ENCODE measurements at regions not wholly inside any gene's neighbourhood (a gene's known extent, or its start where the extent isn't known, plus 50 kb on each side); places are given as distances from the start of the nearest gene placed in this dataset.

- TF ChIP-seq EZH2 (IDR thresholded peaks at IDR 0.05; ENCODE audit: insufficient read depth, poor library complexity, severe bottlenecking) = no peak
- no peak for TF ChIP-seq EZH2phosphoT487 (IDR thresholded peaks at IDR 0.05; ENCODE audit: insufficient read depth, low read depth)
These were observed 312.1 kb upstream of the CDH18 start for GRCh38 chr5:20300110-20300509.

Measured in GM23248 (cell line).